Neuronal stem cell (in vitro differentiated cells): ENCODE measurements at regions not wholly inside any gene's neighbourhood (a gene's known extent, or its start where the extent isn't known, plus 50 kb on each side); places are given as distances from the start of the nearest gene placed in this dataset.
A peak's percentile ranks its signal among the peaks of the same experiment; 100 is the strongest.

Experiments
- DNase-seq: peaks from one replicate; pipeline ENCODE4 v3.0.0-alpha.2; 2013; ENCODE audit warnings: low spot score
- H2AFZ ChIP-seq: one replicate; pipeline ENCODE4 v1.6.1; 2013; ENCODE audit warnings: mild to moderate bottlenecking, low read length, inconsistent platforms
- H2AK5ac ChIP-seq: 2 replicates; pipeline ENCODE4 v1.6.1; 2013; ENCODE audit warnings: low read depth, mild to moderate bottlenecking, inconsistent platforms, low read length, moderate library complexity, mixed read lengths
- H2BK120ac ChIP-seq: 2 replicates; pipeline ENCODE4 v1.6.1; 2013; ENCODE audit warnings: low read depth, mild to moderate bottlenecking, inconsistent platforms, low read length, moderate library complexity, mixed read lengths
- H2BK12ac ChIP-seq: one replicate; pipeline ENCODE4 v1.6.1; 2013; ENCODE audit warnings: low read length, inconsistent platforms
- H2BK15ac ChIP-seq: 2 replicates; pipeline ENCODE4 v1.6.1; 2013; ENCODE audit warnings: mild to moderate bottlenecking, low read length, inconsistent platforms, mixed read lengths
- H2BK5ac ChIP-seq: one replicate; pipeline ENCODE4 v1.6.1; 2013; ENCODE audit warnings: inconsistent platforms, mild to moderate bottlenecking, low read length, moderate library complexity
- H3K14ac ChIP-seq: one replicate; pipeline ENCODE4 v1.6.1; 2013; ENCODE audit warnings: low read length, inconsistent platforms
- H3K18ac ChIP-seq: 2 replicates; pipeline ENCODE4 v1.6.1; 2013; ENCODE audit warnings: low read length, inconsistent platforms
- H3K23ac ChIP-seq: 2 replicates; pipeline ENCODE4 v1.6.1; 2013; ENCODE audit warnings: low read depth, mild to moderate bottlenecking, mixed read lengths, low read length, inconsistent platforms; ENCODE audit not compliant: poor library complexity
- H3K27ac ChIP-seq: replicated peaks from 3 replicates; pipeline ENCODE4 v1.5.1; 2013; ENCODE audit warnings: low read length, inconsistent platforms
- H3K27me3 ChIP-seq, 3 experiments: 2 replicates each; pipeline ENCODE4 v1.6.1; 2013; ENCODE audit warnings: low read length in 3 of 3, mild to moderate bottlenecking in 2 of 3, inconsistent platforms in 1 of 3, low read depth in 1 of 3, mixed read lengths in 1 of 3, moderate library complexity in 1 of 3; ENCODE audit not compliant: control insufficient read depth in 3 of 3, insufficient read depth in 3 of 3
- H3K36me3 ChIP-seq, 2 donors: replicated peaks in 1 of 2; 2 replicates each; pipeline ENCODE4 v1.6.1; 2013; ENCODE audit warnings: low read length in 2 of 2; ENCODE audit not compliant: control insufficient read depth in 2 of 2, insufficient read depth in 2 of 2
- H3K4ac ChIP-seq: 2 replicates; pipeline ENCODE4 v1.6.1; 2013; ENCODE audit warnings: inconsistent platforms, mild to moderate bottlenecking, low read length, moderate library complexity
- H3K4me1 ChIP-seq, 2 donors: 1 replicate in 1 of 2; 2 replicates in 1 of 2; pipeline ENCODE4 v1.6.1; 2013; ENCODE audit warnings: low read length in 2 of 2, low read depth in 1 of 2; ENCODE audit not compliant: control insufficient read depth in 2 of 2, insufficient read depth in 1 of 2
- H3K4me2 ChIP-seq: one replicate; pipeline ENCODE4 v1.6.1; 2013; ENCODE audit warnings: mild to moderate bottlenecking, low read length, inconsistent platforms; ENCODE audit not compliant: insufficient read depth, poor library complexity, severe bottlenecking
- H3K4me3 ChIP-seq, 2 donors: 2 replicates each; pipeline ENCODE4 v1.5.1; 2013; ENCODE audit warnings: low read length in 2 of 2, mild to moderate bottlenecking in 2 of 2, inconsistent platforms in 1 of 2, moderate library complexity in 1 of 2
- H3K79me1 ChIP-seq: one replicate; pipeline ENCODE4 v1.6.1; 2013; ENCODE audit warnings: low read depth, mild to moderate bottlenecking, inconsistent platforms, low read length, moderate library complexity
- H3K9ac ChIP-seq: one replicate; pipeline ENCODE4 v1.6.1; 2013; ENCODE audit warnings: mild to moderate bottlenecking, low read depth, low read length, inconsistent platforms; ENCODE audit not compliant: poor library complexity
- H3K9me3 ChIP-seq, 2 donors: replicated peaks in 1 of 2; 2 replicates each; pipeline versions ENCODE3 to v1.6.1; 2013; ENCODE audit warnings: low read length in 2 of 2, mild to moderate bottlenecking in 2 of 2, inconsistent platforms in 1 of 2, low read depth in 1 of 2, mixed read lengths in 1 of 2, moderate library complexity in 1 of 2; ENCODE audit not compliant: control insufficient read depth in 2 of 2, insufficient read depth in 1 of 2
- H4K8ac ChIP-seq: one replicate; pipeline ENCODE4 v1.6.1; 2013; ENCODE audit warnings: low read depth, mild to moderate bottlenecking, inconsistent platforms, low read length, moderate library complexity
- H4K91ac ChIP-seq: one replicate; pipeline ENCODE4 v1.6.1; 2013; ENCODE audit warnings: low read length, low read depth, mild to moderate bottlenecking, inconsistent platforms; ENCODE audit not compliant: poor library complexity
- WGBS, 2 donors: extraction: QIAGEN DNeasy Blood & Tissue Kit; methylation state at CpG; one replicate each; pipeline ENCODE4 v1.1.7; 2013; ENCODE audit warnings: missing lambda C conversion rate in 2 of 2, mixed read lengths in 1 of 2; ENCODE audit not compliant: insufficient read length in 2 of 2, insufficient replicate concordance in 1 of 2; ENCODE audit errors: extremely low coverage in 2 of 2; 5-methylcytosine and 5-hydroxymethylcytosine counted together

- Histone ChIP-seq H3K9me3 (peaks cover 0 to 2% of the 10 kb centered on the region in 2 donors), H3K23ac (no peak overlapping the region), H3K14ac (no peak overlapping the region), H2BK120ac (no peak overlapping the region), H2BK12ac (no peak overlapping the region), H2AK5ac (no peak overlapping the region), H3K18ac (no peak overlapping the region), H4K8ac (no peak overlapping the region), H3K9ac (no peak overlapping the region), H3K27me3 (no peaks in the 10 kb centered on the region), H2AFZ (no peak overlapping the region), H2BK5ac (no peak overlapping the region), H3K4me2 (no peak overlapping the region), H4K91ac (no peak overlapping the region), H2BK15ac (no peak overlapping the region), H3K4ac (no peak overlapping the region), H3K79me1 (no peaks in the 10 kb centered on the region), H3K27ac (no peak overlapping the region), H3K4me3 (no peak overlapping the region), H3K4me1 (peaks cover 0 to 3% of the 10 kb centered on the region in 2 donors), H3K36me3 (no peaks in the 10 kb centered on the region)
- no peak for DNase-seq
- no CpG with 5 or more reads among the region's 3 CpGs for WGBS, 2 donors
Measured at GRCh38 chr2:14752295-14752694, 119.8 kb downstream of the LRATD1 start.

- no peak overlapping the region for H3K4ac ChIP-seq
- H4K8ac ChIP-seq = no peak overlapping the region
- no CpG with 5 or more reads among the region's 3 CpGs for WGBS, 2 donors
- H3K4me1 ChIP-seq = no peaks in the 10 kb centered on the region
- no peak overlapping the region for H3K18ac ChIP-seq
- H3K23ac ChIP-seq = no peak overlapping the region
- no peak overlapping the region for H3K27ac ChIP-seq
- H2BK15ac ChIP-seq = no peak overlapping the region
- no peak overlapping the region for H2BK5ac ChIP-seq
- DNase-seq = no peak
- H3K9ac ChIP-seq = no peak overlapping the region
- H3K36me3 ChIP-seq = no peaks in the 10 kb centered on the region
- H4K91ac ChIP-seq = no peak overlapping the region
- H3K14ac ChIP-seq = no peak overlapping the region
- H3K4me2 ChIP-seq = no peak overlapping the region
- no peaks in the 10 kb centered on the region for H3K27me3 ChIP-seq
- H2BK12ac ChIP-seq = no peak overlapping the region
- no peaks in the 10 kb centered on the region for H3K79me1 ChIP-seq
- no peak overlapping the region for H2AFZ ChIP-seq
- H3K9me3 ChIP-seq = no peaks in the 10 kb centered on the region
- H3K4me3 ChIP-seq = no peak overlapping the region
- H2BK120ac ChIP-seq = no peak overlapping the region
- H2AK5ac ChIP-seq = no peak overlapping the region
Measured at GRCh38 chr2:14756122-14756541, 123.6 kb downstream of the LRATD1 start.

GRCh38 chr2:14756981-14757657, 124.6 kb downstream of the LRATD1 start:
- no peak overlapping the region for H2BK15ac ChIP-seq
- no peaks in the 10 kb centered on the region for H3K9me3 ChIP-seq
- no peak overlapping the region for H2BK5ac ChIP-seq
- no peaks in the 10 kb centered on the region for H3K4me1 ChIP-seq
- H3K27me3 ChIP-seq = no peaks in the 10 kb centered on the region
- no peak overlapping the region for H2AK5ac ChIP-seq
- no peak overlapping the region for H2BK120ac ChIP-seq
- H3K4me2 ChIP-seq = no peak overlapping the region
- H2BK12ac ChIP-seq = no peak overlapping the region
- DNase-seq = no peak
- H3K36me3 ChIP-seq = no peaks in the 10 kb centered on the region
- H3K4ac ChIP-seq = no peak overlapping the region
- no peak overlapping the region for H3K27ac ChIP-seq
- H4K91ac ChIP-seq = no peak overlapping the region
- H3K18ac ChIP-seq = peak overlapping the region; percentile 68
- no peak overlapping the region for H3K23ac ChIP-seq
- no peak overlapping the region for H3K4me3 ChIP-seq
- no peaks in the 10 kb centered on the region for H3K79me1 ChIP-seq
- no peak overlapping the region for H4K8ac ChIP-seq
- H3K14ac ChIP-seq = no peak overlapping the region
- no peak overlapping the region for H2AFZ ChIP-seq
- WGBS, 2 donors = no CpG with 5 or more reads among the region's 10 CpGs
- no peak overlapping the region for H3K9ac ChIP-seq

GRCh38 chr2:14759082-14759481, 126.6 kb downstream of the LRATD1 start:
- Histone ChIP-seq H3K4me1 (no peaks in the 10 kb centered on the region), H2BK12ac (no peak overlapping the region), H2AK5ac (no peak overlapping the region)

More at GRCh38 chr2:14759082-14759481, 126.6 kb downstream of the LRATD1 start:
- no peak for DNase-seq
- Histone ChIP-seq H3K36me3 (no peaks in the 10 kb centered on the region), H3K9ac (no peak overlapping the region), H3K9me3 (no peaks in the 10 kb centered on the region), H3K4ac (no peak overlapping the region), H4K8ac (no peak overlapping the region), H3K23ac (no peak overlapping the region), H3K27me3 (no peaks in the 10 kb centered on the region), H2BK120ac (no peak overlapping the region), H3K14ac (no peak overlapping the region), H3K79me1 (no peaks in the 10 kb centered on the region), H3K4me3 (no peak overlapping the region), H2AFZ (no peak overlapping the region), H3K27ac (no peak overlapping the region), H4K91ac (no peak overlapping the region), H2BK5ac (no peak overlapping the region), H2BK15ac (no peak overlapping the region), H3K18ac (no peak overlapping the region), H3K4me2 (no peak overlapping the region)
- WGBS, 2 donors = no CpG with 5 or more reads among the region's 5 CpGs
